Astrocyte (in vitro differentiated cells and primary cell): ENCODE measurements at regions not wholly inside any gene's neighbourhood (a gene's known extent, or its start where the extent isn't known, plus 50 kb on each side); places are given as distances from the start of the nearest gene placed in this dataset.

Experiments
- DNase-seq: peaks from one replicate; pipeline ENCODE4 v3.0.0-alpha.2; 2010; ENCODE audit warnings: low read depth
- FAIRE-seq: peaks from 2 replicates; lab custom pipeline; 2011; peaks lifted over from hg19 to GRCh38; lab: Jason Lieb, UNC
- H2AFZ ChIP-seq: 2 replicates; pipeline ENCODE4 v1.6.0; 2012; ENCODE audit warnings: low read depth, low read length, inconsistent platforms
- H3K27ac ChIP-seq: 2 replicates; pipeline ENCODE4 v1.5.1; 2011; ENCODE audit warnings: low read depth, low read length, inconsistent platforms
- H3K27me3 ChIP-seq: 2 replicates; pipeline ENCODE4 v1.6.0; 2011; ENCODE audit warnings: low read length, inconsistent platforms; ENCODE audit not compliant: insufficient read depth
- H3K36me3 ChIP-seq: 2 replicates; pipeline ENCODE4 v1.5.1; 2011; ENCODE audit warnings: low read length, inconsistent platforms; ENCODE audit not compliant: insufficient read depth
- H3K4me1 ChIP-seq: 2 replicates; pipeline ENCODE4 v1.5.1; 2011; ENCODE audit warnings: low read length, inconsistent platforms; ENCODE audit not compliant: insufficient read depth
- H3K4me2 ChIP-seq: 2 replicates; pipeline ENCODE4 v1.6.0; 2012; ENCODE audit warnings: low read length, inconsistent platforms
- H3K4me3 ChIP-seq: 2 replicates; pipeline ENCODE4 v1.5.1; 2011; ENCODE audit warnings: low read depth, mild to moderate bottlenecking, low read length, inconsistent platforms; ENCODE audit not compliant: insufficient read depth
- H3K79me2 ChIP-seq: 2 replicates; pipeline ENCODE4 v1.6.0; 2012; ENCODE audit warnings: mild to moderate bottlenecking, low read length, inconsistent platforms; ENCODE audit not compliant: insufficient read depth
- H3K9ac ChIP-seq: 2 replicates; pipeline ENCODE4 v1.6.0; 2012; ENCODE audit warnings: mild to moderate bottlenecking, low read length, inconsistent platforms
- H3K9me3 ChIP-seq: 2 replicates; pipeline ENCODE4 v1.5.1; 2012; ENCODE audit warnings: low read depth, mild to moderate bottlenecking, low read length, inconsistent platforms; ENCODE audit not compliant: insufficient read depth
- H4K20me1 ChIP-seq: 2 replicates; pipeline ENCODE4 v1.6.0; 2012; ENCODE audit warnings: low read length, inconsistent platforms; ENCODE audit not compliant: insufficient read depth
- H3K27ac Mint-ChIP-seq: one replicate; pipeline ENCODE4 v1.8.0; 2021; ENCODE audit warnings: mild to moderate bottlenecking, mixed read lengths; ENCODE audit not compliant: unreplicated experiment
- H3K27me3 Mint-ChIP-seq: one replicate; pipeline ENCODE4 v1.8.0; 2021; ENCODE audit warnings: low read depth, mixed read lengths; ENCODE audit not compliant: unreplicated experiment
- H3K36me3 Mint-ChIP-seq: one replicate; pipeline ENCODE4 v1.8.0; 2021; ENCODE audit warnings: low read depth, mixed read lengths; ENCODE audit not compliant: unreplicated experiment
- H3K4me1 Mint-ChIP-seq: one replicate; pipeline ENCODE4 v1.8.0; 2021; ENCODE audit warnings: low read depth, mixed read lengths; ENCODE audit not compliant: unreplicated experiment
- H3K4me3 Mint-ChIP-seq: one replicate; pipeline ENCODE4 v1.8.0; 2021; ENCODE audit warnings: mild to moderate bottlenecking, moderate library complexity, mixed read lengths; ENCODE audit not compliant: unreplicated experiment
- H3K9me3 Mint-ChIP-seq: one replicate; pipeline ENCODE4 v1.8.0; 2021; ENCODE audit warnings: mild to moderate bottlenecking, mixed read lengths; ENCODE audit not compliant: unreplicated experiment
- CTCF ChIP-seq: IDR thresholded peaks from 2 replicates; pipeline ENCODE4 v1.5.1; 2011; ENCODE audit warnings: low read depth, mild to moderate bottlenecking, inconsistent platforms, low read length, moderate library complexity; ENCODE audit not compliant: insufficient read depth
- EZH2 ChIP-seq: IDR thresholded peaks from 2 replicates; pipeline ENCODE4 v1.6.1; 2012; ENCODE audit warnings: mild to moderate bottlenecking, low read length, inconsistent platforms; ENCODE audit not compliant: insufficient read depth

- FAIRE-seq (no peak), DNase-seq (no peak)
- Mint-ChIP-seq H3K9me3 (no peaks in the 10 kb centered on the region), H3K4me1 (no peaks in the 10 kb centered on the region), H3K27ac (no peak overlapping the region), H3K36me3 (no peaks in the 10 kb centered on the region), H3K4me3 (no peak overlapping the region), H3K27me3 (no peaks in the 10 kb centered on the region)
- Histone ChIP-seq H4K20me1 (no peaks in the 10 kb centered on the region), H3K9ac (no peak overlapping the region), H3K4me3 (no peak overlapping the region), H3K4me1 (no peaks in the 10 kb centered on the region), H3K9me3 (no peaks in the 10 kb centered on the region), H3K36me3 (no peaks in the 10 kb centered on the region), H3K27me3 (no peaks in the 10 kb centered on the region), H3K79me2 (no peaks in the 10 kb centered on the region), H3K27ac (no peak overlapping the region), H2AFZ (no peak overlapping the region), H3K4me2 (no peak overlapping the region)
- TF ChIP-seq EZH2 = no peak
- no peak for TF ChIP-seq CTCF
Measured at GRCh38 chr1:194214735-194215134, 1028.3 kb upstream of the B3GALT2 start.

GRCh38 chr1:194209920-194210319, 1023.5 kb upstream of the B3GALT2 start:
- Histone ChIP-seq H3K9me3 (no peaks in the 10 kb centered on the region), H3K4me3 (no peak overlapping the region), H3K27me3 (no peaks in the 10 kb centered on the region), H3K9ac (no peak overlapping the region), H3K79me2 (no peaks in the 10 kb centered on the region), H3K27ac (no peak overlapping the region), H3K36me3 (no peaks in the 10 kb centered on the region), H2AFZ (no peak overlapping the region), H3K4me2 (no peak overlapping the region), H4K20me1 (no peaks in the 10 kb centered on the region), H3K4me1 (no peaks in the 10 kb centered on the region)
- Mint-ChIP-seq H3K4me1 (no peaks in the 10 kb centered on the region), H3K9me3 (no peaks in the 10 kb centered on the region), H3K27me3 (no peaks in the 10 kb centered on the region), H3K4me3 (no peak overlapping the region), H3K27ac (no peak overlapping the region), H3K36me3 (no peaks in the 10 kb centered on the region)
- FAIRE-seq (no peak), DNase-seq (no peak)
- no peak for TF ChIP-seq EZH2
- TF ChIP-seq CTCF = no peak

GRCh38 chr1:194208674-194209073, 1022.3 kb upstream of the B3GALT2 start:
- DNase-seq (no peak), FAIRE-seq (no peak)
- Histone ChIP-seq H3K4me2 (no peak overlapping the region), H3K36me3 (no peaks in the 10 kb centered on the region), H3K79me2 (no peaks in the 10 kb centered on the region), H3K9ac (no peak overlapping the region), H2AFZ (no peak overlapping the region), H3K27ac (no peak overlapping the region), H4K20me1 (no peaks in the 10 kb centered on the region), H3K9me3 (no peaks in the 10 kb centered on the region), H3K4me3 (no peak overlapping the region), H3K4me1 (no peaks in the 10 kb centered on the region), H3K27me3 (no peaks in the 10 kb centered on the region)
- TF ChIP-seq CTCF (no peak), EZH2 (no peak)
- Mint-ChIP-seq H3K27ac (no peak overlapping the region), H3K9me3 (no peaks in the 10 kb centered on the region), H3K4me1 (no peaks in the 10 kb centered on the region), H3K27me3 (no peaks in the 10 kb centered on the region), H3K36me3 (no peaks in the 10 kb centered on the region), H3K4me3 (no peak overlapping the region)
